ENCODE measurements at regions not wholly inside any gene's neighbourhood (a gene's known extent, or its start where the extent isn't known, plus 50 kb on each side); places are given as distances from the start of the nearest gene placed in this dataset.
"Not testable (repeated sequence)": the region's sequence is repeated elsewhere in the genome, so short reads cannot be mapped to it uniquely, and the experiment has no call there.

DNA sequence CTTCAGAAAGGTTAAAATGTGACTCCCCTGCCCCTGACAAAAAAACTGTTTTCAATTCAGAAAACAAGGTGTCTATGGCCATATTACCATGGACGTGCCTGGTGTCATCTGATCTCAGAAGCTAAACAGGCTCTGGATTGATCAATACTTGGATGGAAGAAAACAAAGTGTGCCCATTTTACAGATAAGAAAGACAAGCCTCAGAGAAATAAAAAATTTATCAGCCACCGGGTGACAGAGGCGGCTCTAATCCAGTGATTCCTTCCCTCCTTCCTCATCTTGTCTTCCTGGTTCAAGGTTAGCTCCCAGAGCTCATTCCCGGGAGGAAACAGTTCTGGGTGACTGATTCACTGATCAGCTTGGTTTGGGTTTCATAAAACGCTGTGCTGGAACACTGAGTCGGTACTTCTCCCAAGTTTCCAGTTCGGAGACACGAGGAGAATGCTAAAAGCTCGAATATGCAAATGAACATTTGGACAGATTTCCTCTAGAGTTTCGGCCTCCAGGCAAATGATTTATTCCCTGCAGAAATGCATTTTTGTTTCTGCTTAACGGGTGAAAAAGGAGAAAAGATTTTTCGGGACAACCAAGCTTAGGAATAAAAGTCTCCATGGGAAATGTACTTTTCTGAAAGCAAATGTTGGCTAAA lies 211.2 kb downstream of the UQCRFS1 start:
- TF ChIP-seq, protein P1, sequence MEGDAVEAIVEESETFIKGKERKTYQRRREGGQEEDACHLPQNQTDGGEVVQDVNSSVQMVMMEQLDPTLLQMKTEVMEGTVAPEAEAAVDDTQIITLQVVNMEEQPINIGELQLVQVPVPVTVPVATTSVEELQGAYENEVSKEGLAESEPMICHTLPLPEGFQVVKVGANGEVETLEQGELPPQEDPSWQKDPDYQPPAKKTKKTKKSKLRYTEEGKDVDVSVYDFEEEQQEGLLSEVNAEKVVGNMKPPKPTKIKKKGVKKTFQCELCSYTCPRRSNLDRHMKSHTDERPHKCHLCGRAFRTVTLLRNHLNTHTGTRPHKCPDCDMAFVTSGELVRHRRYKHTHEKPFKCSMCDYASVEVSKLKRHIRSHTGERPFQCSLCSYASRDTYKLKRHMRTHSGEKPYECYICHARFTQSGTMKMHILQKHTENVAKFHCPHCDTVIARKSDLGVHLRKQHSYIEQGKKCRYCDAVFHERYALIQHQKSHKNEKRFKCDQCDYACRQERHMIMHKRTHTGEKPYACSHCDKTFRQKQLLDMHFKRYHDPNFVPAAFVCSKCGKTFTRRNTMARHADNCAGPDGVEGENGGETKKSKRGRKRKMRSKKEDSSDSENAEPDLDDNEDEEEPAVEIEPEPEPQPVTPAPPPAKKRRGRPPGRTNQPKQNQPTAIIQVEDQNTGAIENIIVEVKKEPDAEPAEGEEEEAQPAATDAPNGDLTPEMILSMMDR (IDR thresholded peaks at IDR 0.05), result no peak
- Histone ChIP-seq H3K36me3 (no peaks in the 10 kb centered on the region), H3K9me3 (no peaks in the 10 kb centered on the region), H3K4me1 (ENCODE audit: control insufficient read depth in 1 of 2, low read depth in 2 of 2) (no peaks in the 10 kb centered on the region), H3K4me3 (no peak overlapping the region), H3K27me3 (replicated peaks; ENCODE audit: insufficient read depth) (no peaks in the 10 kb centered on the region), H3K27ac (no peak overlapping the region)
- no peak for ATAC-seq (ENCODE audit: insufficient number of reproducible peaks, low FRiP score, low read depth)
- DNase-seq (ENCODE audit: low spot score), result no peak

DNA sequence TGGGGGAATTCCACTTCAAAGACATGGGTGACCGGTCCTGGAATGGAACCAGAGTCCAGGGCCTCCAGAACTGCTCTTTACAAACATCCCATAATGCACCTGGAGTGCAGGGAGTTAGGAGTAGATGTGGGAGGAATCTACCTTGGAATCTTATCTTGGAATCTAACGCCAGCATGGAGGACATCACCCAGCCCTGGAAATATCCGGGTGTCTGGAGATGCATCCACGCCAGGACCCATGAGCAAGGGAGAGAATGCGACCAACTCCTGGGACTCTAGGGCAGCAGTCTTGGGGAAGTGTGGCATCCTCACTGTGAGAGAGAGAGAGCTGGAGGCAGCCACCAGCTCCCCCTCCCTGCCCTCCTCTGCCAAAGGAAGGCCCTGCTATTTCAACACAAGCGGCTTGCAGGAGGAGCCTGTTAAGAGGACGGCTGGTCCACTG lies 211.8 kb downstream of the UQCRFS1 start:
- no peaks in the 10 kb centered on the region for H3K4me1 ChIP-seq (ENCODE audit: control insufficient read depth in 1 of 2, low read depth in 2 of 2)
- H3K4me3 ChIP-seq, result no peak overlapping the region
- TF ChIP-seq, protein P1 (IDR thresholded peaks at IDR 0.05), result no peak
- ATAC-seq (ENCODE audit: insufficient number of reproducible peaks, low FRiP score, low read depth) (no peak), DNase-seq (ENCODE audit: low spot score) (no peak)
- no peak overlapping the region for H3K27ac ChIP-seq
- no peaks in the 10 kb centered on the region for H3K36me3 ChIP-seq
- H3K27me3 ChIP-seq (replicated peaks; ENCODE audit: insufficient read depth), result no peaks in the 10 kb centered on the region
- no peaks in the 10 kb centered on the region for H3K9me3 ChIP-seq

GRCh38 chr19:28999724-29000433 lies 213.1 kb downstream of the UQCRFS1 start:
- Histone ChIP-seq H3K4me1 (ENCODE audit: control insufficient read depth in 1 of 2, low read depth in 2 of 2) (no peaks in the 10 kb centered on the region), H3K9me3 (no peaks in the 10 kb centered on the region), H3K36me3 (no peaks in the 10 kb centered on the region), H3K27ac (no peak overlapping the region), H3K4me3 (no peak overlapping the region), H3K27me3 (replicated peaks; ENCODE audit: insufficient read depth) (no peaks in the 10 kb centered on the region)
- TF ChIP-seq, protein P1 (IDR thresholded peaks at IDR 0.05), result no peak
- no peak for DNase-seq (ENCODE audit: low spot score)
- ATAC-seq (ENCODE audit: insufficient number of reproducible peaks, low FRiP score, low read depth), result no peak

DNA sequence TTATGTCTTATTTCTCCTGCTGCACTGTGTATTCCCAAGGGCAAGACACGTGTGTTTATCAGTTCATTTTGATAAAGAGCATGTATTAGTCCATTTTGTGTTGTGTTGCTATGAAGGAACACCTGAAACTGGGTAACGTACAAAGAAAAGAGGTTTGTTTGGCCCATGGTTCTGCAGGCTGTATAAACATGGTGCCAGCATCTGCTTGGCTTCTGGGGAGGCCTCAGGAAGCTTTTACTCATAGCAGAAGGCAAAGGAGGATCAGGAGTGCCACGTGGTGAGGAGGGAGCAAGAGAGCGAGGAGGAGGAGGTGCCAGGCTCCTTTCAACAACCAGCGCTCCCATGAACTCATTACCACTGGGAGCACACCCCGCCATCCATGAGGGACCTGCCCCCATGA lies 214.0 kb downstream of the UQCRFS1 start:
- TF ChIP-seq, protein P1 (IDR thresholded peaks at IDR 0.05), result no peak
- Histone ChIP-seq H3K4me1 (ENCODE audit: control insufficient read depth in 1 of 2, low read depth in 2 of 2) (no peaks in the 10 kb centered on the region), H3K9me3 (peaks cover 3% of the 10 kb centered on the region), H3K27me3 (replicated peaks; ENCODE audit: insufficient read depth) (no peaks in the 10 kb centered on the region), H3K4me3 (no peak overlapping the region), H3K36me3 (no peaks in the 10 kb centered on the region), H3K27ac (no peak overlapping the region)
- no peak for ATAC-seq (ENCODE audit: insufficient number of reproducible peaks, low FRiP score, low read depth)
- DNase-seq (ENCODE audit: low spot score), result no peak

- H3K27ac ChIP-seq; H3K4me1 ChIP-seq (ENCODE audit: control insufficient read depth in 1 of 2, low read depth in 2 of 2); H3K36me3 ChIP-seq; ATAC-seq (ENCODE audit: insufficient number of reproducible peaks, low FRiP score, low read depth); DNase-seq (ENCODE audit: low spot score); H3K4me3 ChIP-seq; H3K9me3 ChIP-seq; H3K27me3 ChIP-seq (replicated peaks; ENCODE audit: insufficient read depth): not testable (repeated sequence)
These were observed 215.1 kb downstream of the UQCRFS1 start for GRCh38 chr19:28997866-28998265.
